Epithelial cell of esophagus (primary cell): ENCODE measurements at regions not wholly inside any gene's neighbourhood (a gene's known extent, or its start where the extent isn't known, plus 50 kb on each side); places are given as distances from the start of the nearest gene placed in this dataset.

Experiments
- DNase-seq: peaks from one replicate; pipeline ENCODE4 v3.0.0; 2010; ENCODE audit warnings: low read depth
- H3K4me3 ChIP-seq: 2 replicates; pipeline ENCODE4 v1.5.1; 2011; ENCODE audit warnings: mild to moderate bottlenecking, low read length, control low read depth
- CTCF ChIP-seq: IDR thresholded peaks from 2 replicates; pipeline ENCODE4 v1.5.1; 2011; ENCODE audit warnings: low read depth, mild to moderate bottlenecking, low read length, control low read depth, inconsistent platforms; ENCODE audit not compliant: insufficient read depth; ENCODE audit errors: missing control alignments

GRCh38 chr2:176525086-176525485 is 255.8 kb downstream of the MTX2 start:
- H3K4me3 ChIP-seq: no peak overlapping the region
- no peak for DNase-seq
- no peak for TF ChIP-seq CTCF

- no peak for TF ChIP-seq CTCF
- no peak overlapping the region for H3K4me3 ChIP-seq
- no peak for DNase-seq
Measured at GRCh38 chr2:176526995-176527901, 258.0 kb downstream of the MTX2 start.

GRCh38 chr2:176531608-176532007 is 262.4 kb downstream of the MTX2 start:
- no peak for DNase-seq
- TF ChIP-seq CTCF: no peak
- no peak overlapping the region for H3K4me3 ChIP-seq

GRCh38 chr2:176533505-176534193 is 264.4 kb downstream of the MTX2 start:
- no peak overlapping the region for H3K4me3 ChIP-seq
- peak; percentile 63 for DNase-seq
- TF ChIP-seq CTCF: no peak

- DNase-seq: peak; percentile 60
- TF ChIP-seq CTCF: no peak
- H3K4me3 ChIP-seq: no peak overlapping the region
Measured at GRCh38 chr2:176534798-176535466, 265.7 kb downstream of the MTX2 start.

- H3K4me3 ChIP-seq: no peak overlapping the region
- DNase-seq: peak; percentile 30
- TF ChIP-seq CTCF: no peak
Measured at GRCh38 chr2:176535467-176536113, 266.3 kb downstream of the MTX2 start.
